DMS114 treated with DMSO at 0.1 percent for 48 hours (cell line): ENCODE measurements at regions not wholly inside any gene's neighbourhood (a gene's known extent, or its start where the extent isn't known, plus 50 kb on each side); places are given as distances from the start of the nearest gene placed in this dataset.

Experiments used
- DNase-seq: peaks from one replicate; lab custom pipeline; 2025; ENCODE audit not compliant: unreplicated experiment; lab: John Stamatoyannopoulos, UW

DNA sequence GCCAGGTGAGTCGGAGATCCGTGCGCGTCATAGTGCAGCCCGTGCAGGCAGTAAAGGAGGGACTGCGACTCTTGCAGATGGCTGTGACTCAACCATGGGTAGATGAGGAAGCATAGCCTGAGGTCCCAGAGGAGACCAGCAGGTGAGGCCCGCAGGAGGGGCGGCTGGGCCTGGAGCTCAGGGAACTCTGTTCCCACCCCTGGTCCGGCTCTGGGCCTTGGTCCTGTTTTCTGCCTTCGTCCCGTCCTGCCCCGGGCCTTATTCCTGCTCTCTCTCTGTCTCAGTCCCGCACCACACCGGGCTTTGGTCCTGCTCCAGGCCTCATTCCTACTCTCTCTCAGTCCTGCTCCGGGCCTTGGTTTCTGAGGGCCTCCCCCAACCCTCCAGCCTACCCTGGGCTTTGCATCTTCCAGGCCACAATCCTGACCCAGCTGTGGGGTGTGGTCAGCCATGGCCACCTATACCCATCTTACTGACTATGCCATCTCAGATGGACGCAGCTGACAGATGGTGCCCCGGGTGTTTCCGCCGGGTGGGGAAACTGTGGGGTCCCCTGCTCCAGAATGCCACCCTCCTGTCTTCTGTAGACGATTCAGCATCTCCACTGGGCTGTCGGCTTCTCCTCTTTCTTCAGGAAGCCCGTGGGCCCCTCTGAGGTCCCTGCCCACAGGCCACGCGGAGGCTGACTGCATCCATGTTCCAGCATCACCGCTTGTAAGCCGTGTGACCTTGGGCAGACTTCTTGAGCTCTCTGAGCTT lies 1134.1 kb downstream of the BRD1 start:
- DNase-seq, result no peak

DNA sequence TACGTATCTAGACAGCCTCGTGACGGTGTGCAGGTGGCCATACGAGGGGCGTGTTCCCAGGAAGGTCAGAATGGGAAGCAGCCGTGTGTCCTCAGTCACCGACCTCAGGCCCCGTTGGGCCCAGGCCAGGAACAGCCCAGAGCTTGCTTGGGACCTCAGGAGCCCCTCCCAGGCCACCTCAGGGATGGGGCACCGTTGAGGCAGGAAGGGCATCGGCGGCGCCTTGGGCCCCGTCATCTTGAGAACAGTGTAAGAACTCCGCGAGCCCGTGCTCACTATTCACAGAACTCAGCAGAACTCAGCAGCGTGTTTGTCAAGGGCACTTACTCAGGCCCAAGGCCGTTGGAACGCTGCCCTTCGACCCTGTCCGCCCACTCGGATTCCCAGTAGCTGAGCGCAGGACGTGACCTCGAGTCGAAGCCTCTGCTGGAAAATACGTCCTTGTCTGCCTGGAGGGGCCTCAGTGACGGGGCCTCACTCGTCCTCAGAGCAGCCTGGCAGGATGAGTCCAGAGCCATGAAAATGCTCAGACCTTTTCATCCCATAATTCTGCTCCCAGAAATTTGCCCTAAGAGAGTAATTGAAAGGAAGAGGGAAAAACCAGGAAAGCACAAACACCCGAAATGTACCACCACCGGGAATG lies 1134.8 kb downstream of the BRD1 start:
- no peak for DNase-seq

DNA sequence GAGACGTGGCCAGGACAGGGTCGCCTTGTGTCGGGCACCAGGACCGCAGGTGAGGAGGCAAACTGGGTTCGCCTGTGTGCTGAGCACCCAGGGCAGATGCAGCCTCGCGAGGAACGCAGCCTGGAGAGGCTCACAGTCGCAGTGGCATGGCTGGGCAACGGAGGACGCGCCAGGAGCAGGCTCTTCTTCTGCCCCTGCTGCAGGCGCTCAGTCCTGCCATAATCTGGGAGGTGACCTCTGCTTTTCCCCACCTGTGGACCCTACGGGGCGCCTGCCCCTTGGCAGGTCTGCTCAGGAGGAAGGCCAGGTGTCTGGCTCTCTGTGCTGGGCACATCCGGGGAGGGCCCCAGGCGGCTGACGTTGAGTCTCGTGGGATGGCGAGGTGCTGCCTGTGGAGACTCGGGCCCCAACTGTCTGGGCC lies 1136.2 kb downstream of the BRD1 start:
- DNase-seq, result no peak

DNA sequence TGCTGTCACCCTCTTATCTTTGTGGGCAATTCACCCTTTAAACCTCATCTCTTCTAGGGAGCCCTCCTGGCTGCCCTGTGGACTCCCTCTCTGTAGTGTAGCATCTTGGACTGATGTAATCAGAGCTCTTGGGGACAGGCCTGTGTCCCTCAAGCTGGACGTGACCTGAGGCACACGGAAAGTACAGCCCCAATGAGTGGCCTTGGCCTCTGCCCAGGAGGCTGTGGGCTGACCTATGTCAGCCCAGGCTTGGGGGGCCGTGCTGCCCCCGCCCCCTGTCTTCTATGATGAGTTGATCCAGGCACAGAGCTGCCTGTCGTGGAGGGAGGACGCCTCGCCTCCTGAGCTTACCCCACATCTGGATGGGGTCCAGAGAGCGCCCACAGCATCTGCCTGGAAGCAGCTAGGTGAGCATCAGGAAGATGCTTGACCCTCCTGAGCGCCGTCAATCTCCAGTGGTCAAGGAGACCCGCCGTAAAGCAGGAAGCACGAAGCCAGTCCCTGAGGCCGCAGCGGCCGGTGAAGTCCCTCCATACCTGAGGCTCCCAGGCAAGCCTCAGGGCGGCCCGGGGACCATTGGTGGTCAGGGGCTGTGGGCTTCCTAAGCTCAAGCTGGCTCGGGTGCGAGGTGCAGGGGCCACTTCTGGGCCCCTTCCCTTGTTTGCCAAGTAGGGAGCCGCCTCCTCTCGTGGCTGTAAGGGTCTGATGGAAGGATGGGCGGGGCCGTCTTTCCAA lies 1136.9 kb downstream of the BRD1 start:
- DNase-seq, result no peak

DNA sequence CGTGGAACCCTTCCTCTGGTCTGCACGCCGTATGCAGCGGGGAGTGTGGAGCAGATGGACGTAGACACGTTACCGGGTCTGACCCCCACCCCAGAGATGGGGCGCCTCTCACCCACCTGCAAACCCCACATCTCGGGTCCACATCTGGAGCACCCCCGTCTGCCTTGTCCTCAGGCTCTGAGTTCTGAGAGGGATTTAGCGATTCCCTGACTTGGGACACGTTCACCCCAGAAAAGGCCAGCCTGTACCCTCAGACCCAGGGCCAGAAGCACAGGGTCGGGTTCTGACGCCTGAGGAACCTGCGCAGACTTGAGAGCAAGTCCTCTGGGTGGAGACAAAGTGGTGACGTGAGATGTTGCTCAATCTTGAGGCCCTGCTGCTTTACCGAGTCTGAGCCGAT lies 1138.5 kb downstream of the BRD1 start:
- no peak for DNase-seq

DNA sequence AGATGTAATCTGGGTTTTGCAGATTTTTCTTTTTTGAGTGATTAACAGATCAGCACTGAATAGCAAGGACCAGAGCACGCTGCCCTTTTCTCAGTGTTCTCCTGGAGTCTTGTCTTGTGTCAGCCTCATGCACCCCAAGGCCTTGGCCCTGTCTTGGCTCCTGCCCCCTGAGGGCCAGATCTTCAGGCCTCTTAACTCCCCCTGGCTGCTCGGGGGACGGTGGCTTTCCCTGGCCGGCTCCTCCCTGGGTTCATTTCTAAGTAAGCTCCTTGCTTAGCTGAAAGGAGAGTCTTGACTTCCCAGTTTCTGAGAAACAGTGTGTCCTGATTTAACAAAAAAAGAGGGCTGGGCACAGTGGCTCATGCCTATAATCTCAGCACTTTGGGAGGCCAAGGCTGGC lies 1139.3 kb downstream of the BRD1 start:
- no peak for DNase-seq

DNA sequence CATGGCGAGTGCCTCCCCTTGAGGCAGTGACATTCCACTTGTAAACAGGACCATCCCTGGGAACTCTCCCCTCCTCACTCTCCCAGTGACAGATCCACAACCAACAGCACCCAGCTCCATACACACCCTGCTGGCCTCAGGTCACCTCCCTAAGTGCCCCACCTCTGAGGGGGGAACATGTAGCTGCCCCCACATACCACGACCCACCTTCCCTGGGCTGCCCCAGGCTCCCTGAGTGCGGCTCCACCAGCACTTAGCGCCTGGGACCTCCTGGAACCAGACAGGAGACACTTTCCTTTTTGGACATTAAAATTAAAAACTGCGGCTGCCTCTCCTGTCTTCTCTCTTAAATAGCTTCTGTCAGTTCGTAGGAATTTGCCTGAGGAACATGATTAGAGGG lies 1140.1 kb downstream of the BRD1 start:
- no peak for DNase-seq

DNA sequence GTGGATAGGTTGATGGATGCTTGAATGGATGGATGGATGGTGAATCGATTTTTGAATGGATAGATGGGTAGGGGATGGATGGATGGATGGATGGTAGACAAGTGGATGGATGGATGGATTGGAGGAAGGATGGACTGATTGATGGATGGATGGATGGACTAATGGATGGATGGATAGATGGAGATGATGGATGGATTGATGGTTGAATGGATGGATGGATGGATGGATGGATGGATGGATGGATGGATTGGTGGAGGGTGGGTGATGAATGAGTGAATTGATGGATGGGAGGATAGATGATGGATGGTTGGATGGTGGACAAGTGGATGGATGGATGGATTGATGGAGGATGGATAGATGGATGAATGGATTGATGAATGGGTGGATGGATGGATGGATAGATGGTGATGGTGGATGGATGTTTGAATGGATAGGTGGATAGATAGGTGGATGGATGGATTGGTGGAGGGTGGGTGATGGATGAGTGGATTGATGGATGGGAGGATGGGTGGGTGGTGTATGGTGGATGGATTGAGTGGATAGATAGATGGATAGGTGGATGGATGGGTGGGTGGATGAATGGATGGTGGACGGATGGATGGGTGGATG lies 1140.9 kb downstream of the BRD1 start:
- no peak for DNase-seq

DNA sequence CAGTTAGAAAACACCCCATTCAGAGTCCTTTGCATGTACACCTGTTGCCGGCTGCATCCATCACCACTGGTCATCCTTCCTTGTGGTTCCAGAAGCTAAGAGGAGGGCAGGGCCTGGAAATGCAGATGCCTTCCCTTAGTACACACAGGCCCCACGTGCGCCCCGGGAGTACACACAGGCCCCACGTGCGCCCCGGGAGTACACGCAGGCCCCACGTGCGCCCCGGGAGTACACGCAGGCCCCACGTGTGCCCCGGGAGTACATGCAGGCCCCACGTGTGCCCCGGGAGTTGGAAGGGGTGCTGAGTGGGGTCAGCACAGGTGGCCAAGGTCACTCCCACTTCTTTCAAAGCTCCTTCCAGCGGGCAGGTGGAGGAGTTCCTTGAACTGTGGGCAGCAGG lies 1141.9 kb downstream of the BRD1 start:
- no peak for DNase-seq

DNA sequence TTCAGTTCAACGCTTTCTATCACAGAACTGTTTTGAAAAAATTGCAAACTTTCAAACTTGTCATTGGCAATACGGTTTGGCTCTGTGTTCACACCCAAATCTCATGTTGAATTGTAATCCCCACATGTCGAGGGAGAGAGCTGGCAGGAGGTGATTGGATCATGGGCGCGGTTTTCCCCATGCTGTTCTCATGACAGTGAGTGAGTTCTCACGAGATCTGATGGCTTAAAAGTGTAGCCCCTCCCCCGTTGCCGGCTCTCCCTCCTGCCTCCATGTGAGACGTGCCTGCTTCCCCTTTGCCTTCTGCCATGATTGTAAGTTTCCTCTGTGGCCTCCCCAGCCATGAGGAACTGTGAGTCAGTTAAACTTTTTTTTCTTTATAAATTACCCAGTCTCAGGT lies 1144.0 kb downstream of the BRD1 start:
- DNase-seq, result no peak

DNA sequence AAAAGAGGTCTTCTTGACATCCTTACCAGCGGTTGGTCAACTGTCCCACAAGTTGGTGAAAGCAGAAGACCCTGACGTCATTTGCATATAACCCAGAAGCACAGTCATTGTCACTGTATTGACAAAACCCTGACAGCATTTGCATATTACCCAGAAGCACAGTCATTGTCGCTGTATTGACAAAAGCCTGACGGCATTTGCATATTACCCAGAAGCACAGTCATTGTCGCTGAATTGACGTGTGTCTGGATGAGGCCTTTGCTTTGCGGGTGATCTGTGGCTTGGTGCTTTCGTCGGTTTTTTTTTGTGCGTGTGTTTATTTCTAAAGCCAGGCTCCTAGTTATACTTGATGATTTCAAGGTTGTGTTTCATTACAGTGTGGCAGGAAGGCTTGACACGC lies 1145.2 kb downstream of the BRD1 start:
- no peak for DNase-seq

DNA sequence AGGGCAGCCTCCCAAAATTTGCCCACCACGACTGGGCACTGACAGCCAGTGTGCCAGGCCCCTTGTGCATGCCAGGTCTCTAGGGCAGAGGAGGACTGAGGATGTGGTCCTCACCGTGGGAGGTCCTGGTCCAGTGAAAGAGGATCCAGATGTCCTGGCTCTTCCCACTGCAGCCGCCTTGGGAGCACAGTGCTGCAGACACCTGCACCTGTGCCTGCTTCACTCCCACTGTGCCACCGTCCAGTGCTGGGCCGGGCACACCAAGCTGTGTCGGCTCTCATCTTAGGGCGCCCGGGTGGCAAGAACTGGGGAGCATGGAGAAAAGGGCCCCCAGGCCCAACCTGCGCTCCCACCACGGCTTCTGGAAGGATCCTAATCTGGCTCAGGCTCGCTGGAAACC lies 1147.1 kb downstream of the BRD1 start:
- DNase-seq, result no peak

DNA sequence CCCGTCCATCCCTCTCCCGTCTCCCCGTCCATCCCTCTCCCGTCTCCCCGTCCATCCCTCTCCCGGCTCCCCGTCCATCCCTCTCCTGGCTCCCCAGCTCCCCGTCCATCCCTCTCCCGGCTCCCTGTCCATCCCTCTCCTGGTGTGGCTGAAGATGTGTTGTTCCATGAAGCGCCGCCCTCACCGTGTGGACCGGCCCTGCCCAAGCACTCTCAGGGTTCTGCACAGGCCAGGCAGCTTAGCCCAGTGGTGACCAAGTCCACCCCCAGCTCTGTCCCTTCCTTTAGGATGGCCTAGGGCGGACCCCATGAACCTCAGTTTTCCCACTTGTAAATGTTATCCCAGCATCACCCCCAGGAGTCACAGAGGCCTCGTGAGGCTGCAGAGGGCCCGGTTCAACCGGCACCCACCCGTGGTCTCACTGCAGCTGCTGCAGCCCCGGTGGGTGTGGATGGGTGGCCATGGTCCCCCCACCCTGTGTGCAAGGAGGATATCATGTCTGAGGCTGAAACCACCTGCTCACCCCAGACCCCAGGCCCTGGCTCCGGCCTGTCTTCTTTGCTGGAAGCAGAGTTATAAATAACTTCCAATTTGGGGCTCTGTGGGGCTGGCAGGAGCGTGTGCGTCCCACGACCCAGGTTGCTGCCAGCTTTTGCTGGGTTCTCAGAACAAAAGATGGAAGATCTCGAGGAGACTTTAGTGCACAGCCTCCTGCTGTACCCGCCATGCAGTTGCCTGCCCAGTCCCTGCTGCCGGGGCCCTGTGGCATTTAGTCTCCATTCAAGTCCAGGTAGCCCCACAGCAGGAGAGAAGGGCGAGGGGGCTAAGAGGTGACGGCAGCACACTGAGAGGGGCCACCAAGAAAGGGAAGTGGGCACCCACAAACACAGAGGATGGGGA lies 1147.8 kb downstream of the BRD1 start:
- no peak for DNase-seq

DNA sequence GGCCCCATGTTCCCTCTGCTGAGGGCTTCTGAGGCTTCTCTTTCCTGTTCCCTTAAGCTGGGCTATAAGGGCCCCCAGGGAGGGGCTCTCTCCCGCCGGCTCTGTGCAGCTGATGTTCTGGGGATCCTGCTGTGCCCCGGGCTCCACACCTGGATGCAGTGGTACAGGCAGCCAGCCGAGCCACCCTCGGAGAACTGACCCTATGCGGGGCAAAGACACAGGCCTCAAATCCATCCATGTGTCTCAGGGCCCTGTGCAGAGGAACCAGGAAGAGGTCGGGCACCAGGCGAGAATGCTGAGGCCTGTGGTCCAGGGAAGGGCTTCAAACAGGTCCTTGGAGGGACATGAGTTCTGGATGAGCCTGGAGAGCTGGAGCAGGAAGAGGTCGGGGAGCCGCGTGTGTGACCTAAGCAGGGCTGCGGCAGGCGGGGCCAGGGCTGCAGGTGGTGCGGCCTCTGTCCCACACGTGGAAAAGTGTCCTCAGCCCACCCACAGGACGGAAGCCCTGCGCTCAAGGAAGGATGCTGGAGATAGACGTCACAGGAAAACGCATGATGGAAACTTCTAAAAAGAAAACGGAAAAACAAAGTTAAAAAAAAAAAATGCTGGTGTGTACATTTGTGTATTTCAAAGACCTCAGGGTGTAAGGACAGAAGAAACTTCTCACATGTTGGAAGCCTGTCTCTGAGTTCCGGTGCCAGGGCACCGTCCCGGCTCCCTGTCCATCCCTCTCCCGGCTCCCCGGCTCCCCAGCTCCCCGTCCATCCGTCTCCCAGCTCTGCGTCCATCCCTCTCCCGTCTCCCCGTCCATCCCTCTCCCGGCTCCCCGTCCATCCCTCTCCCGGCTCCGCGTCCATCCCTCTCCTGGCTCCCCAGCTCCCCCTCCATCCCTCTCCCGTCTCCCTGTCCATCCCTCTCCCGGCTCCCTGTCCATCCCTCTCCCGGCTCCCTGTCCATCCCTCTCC lies 1149.2 kb downstream of the BRD1 start:
- DNase-seq, result no peak

DNA sequence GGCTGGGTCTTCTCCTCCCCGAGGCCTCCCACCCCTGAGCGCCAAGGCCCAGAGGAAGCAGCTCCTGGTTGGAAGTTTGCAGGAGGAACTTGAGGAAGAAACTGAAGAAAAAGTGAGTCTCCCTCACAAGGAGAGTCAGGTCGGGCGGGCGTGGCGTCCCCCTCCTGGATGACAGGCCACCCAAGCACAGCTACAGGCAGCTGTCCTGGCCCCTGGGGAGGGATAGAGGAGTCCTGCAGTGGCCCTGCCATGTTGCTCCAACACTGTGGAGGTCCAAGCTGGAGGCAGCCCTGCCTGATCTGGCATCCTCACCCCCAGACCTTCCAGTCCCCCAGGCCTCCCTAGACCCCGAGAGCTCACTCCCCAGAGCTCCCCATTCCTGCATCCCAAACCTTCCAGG lies 1150.1 kb downstream of the BRD1 start:
- no peak for DNase-seq

DNA sequence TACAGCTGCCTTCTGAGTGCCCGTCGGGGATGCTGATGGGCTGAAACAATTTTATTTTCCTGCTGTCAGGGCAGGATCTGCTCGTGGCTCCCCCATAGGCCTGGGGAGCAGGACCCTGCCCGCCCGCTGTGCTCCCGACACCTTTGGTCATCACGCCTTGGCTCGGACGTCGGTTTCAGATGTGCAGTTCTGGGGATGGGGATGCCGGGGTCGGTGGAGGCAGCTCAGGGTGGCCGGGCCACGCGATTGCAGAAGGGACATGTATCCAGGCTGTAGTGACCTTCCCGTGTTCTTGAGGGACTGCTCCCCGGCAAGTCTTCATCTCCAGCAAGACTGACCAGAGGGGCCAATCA lies 1150.5 kb downstream of the BRD1 start:
- no peak for DNase-seq

DNA sequence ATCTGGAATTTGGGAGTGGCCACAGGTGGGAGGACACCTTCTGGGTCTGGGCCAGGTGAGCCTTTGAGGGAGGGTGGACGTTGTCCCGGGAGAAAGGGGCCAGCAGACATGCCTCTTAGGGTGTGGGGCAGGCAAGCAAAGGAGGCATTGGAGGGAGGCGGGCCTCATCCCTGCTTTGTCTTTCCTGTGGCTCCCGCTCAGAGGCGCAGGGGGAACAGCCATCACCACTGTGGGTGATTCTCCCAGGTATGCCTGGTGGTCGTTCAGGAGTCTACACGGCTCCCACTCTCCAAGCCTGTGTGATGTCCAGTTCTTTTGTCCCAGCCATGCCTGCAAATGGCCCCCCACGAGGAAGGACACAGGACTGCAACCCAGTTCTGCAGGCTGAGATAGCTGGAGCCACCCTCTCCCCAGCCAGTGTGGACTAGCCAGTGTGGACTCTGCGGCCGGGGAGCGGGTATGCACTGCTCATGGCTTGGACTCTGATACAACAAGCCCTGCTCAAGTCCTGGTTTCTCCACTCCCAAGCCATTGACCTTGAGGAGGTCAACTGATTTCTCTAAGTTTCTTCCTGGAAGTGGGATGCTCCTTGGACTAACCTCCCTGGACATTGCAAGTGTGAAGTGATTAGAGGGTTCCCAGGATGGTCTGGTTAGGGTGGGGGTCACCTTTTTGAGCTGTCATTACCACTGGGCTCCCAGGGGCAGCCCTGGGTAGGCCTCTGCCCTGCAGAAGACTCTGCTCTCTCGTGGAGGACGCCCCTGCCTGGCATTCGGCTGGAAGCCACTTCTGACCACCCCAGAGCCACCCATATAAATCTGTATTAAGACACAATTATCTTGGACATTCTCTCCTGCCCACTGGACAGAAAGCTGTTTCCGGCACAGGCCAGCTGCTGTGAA lies 1151.2 kb downstream of the BRD1 start:
- DNase-seq, result no peak

DNA sequence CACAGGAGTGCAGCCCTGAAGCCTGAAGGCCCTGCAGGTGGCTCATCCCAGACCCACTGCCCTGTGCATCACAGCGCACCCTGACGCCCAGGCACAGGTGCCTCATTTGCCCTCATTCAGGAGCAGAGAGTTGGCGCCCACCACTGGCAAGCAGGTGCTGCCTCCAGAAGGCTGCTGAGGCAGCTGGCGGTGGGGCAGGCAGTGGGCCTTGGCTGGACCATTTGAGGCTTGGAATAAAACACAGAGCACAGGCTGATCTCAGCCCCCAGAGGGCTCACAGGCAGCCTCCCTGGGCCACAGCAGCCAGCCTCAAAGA lies 1151.9 kb downstream of the BRD1 start:
- no peak for DNase-seq
